GM13976 (cell line): ENCODE measurements at regions not wholly inside any gene's neighbourhood (a gene's known extent, or its start where the extent isn't known, plus 50 kb on each side); places are given as distances from the start of the nearest gene placed in this dataset.
"Not testable (repeated sequence)": the region's sequence is repeated elsewhere in the genome, so short reads cannot be mapped to it uniquely, and the experiment has no call there.

Experiments
- DNase-seq: peaks from one replicate; pipeline ENCODE4 v3.0.0; 2012; ENCODE audit warnings: low spot score
- in situ Hi-C: fragments of 300-500 bp; cut with MboI; formaldehyde crosslinking; loops from one replicate; pipeline ENCODE4 v1.12.0; 2022; ENCODE audit warnings: low sequenced_read_pairs, mixed read lengths, inconsistent platforms; ENCODE audit not compliant: unreplicated experiment
- TF ChIP-seq, protein P1 (sequence below): IDR thresholded peaks from 2 replicates; pipeline ENCODE4 v1.5.1; 2012; ENCODE audit warnings: borderline replicate concordance, mild to moderate bottlenecking; ENCODE audit not compliant: insufficient read depth; ENCODE audit errors: extremely low read depth, missing control alignments, control extremely low read depth

DNA sequence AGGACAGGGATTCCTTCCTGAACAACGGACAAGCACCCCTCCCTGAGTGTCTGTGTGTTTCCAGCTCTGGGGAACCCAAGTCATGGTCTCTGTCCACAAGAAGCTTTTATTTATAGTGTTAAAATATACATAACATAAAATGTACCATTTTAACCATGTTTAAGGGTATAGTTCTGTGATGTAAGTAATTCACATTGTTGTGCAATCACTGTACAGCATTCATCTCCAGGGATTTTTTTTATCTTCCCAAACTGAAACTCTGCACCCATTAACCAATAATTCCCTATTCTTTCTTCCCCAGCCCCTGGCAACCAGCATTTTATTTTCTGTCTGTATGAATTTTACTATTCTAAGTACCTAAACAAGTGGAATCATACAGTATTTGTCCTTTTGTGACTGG is 84.2 kb downstream of the FOXF2 start:
- in situ Hi-C loops = no loop called here
- DNase-seq = no peak
- TF ChIP-seq, protein P1, sequence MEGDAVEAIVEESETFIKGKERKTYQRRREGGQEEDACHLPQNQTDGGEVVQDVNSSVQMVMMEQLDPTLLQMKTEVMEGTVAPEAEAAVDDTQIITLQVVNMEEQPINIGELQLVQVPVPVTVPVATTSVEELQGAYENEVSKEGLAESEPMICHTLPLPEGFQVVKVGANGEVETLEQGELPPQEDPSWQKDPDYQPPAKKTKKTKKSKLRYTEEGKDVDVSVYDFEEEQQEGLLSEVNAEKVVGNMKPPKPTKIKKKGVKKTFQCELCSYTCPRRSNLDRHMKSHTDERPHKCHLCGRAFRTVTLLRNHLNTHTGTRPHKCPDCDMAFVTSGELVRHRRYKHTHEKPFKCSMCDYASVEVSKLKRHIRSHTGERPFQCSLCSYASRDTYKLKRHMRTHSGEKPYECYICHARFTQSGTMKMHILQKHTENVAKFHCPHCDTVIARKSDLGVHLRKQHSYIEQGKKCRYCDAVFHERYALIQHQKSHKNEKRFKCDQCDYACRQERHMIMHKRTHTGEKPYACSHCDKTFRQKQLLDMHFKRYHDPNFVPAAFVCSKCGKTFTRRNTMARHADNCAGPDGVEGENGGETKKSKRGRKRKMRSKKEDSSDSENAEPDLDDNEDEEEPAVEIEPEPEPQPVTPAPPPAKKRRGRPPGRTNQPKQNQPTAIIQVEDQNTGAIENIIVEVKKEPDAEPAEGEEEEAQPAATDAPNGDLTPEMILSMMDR = no peak

GRCh38 chr6:1474205-1474604 is 84.8 kb downstream of the FOXF2 start:
- in situ Hi-C loops = no loop called here
- TF ChIP-seq, protein P1 = no peak
- DNase-seq = no peak

GRCh38 chr6:1475174-1475573 is 85.8 kb downstream of the FOXF2 start:
- no peak for DNase-seq
- TF ChIP-seq, protein P1 = no peak
- in situ Hi-C loops = no loop called here

DNA sequence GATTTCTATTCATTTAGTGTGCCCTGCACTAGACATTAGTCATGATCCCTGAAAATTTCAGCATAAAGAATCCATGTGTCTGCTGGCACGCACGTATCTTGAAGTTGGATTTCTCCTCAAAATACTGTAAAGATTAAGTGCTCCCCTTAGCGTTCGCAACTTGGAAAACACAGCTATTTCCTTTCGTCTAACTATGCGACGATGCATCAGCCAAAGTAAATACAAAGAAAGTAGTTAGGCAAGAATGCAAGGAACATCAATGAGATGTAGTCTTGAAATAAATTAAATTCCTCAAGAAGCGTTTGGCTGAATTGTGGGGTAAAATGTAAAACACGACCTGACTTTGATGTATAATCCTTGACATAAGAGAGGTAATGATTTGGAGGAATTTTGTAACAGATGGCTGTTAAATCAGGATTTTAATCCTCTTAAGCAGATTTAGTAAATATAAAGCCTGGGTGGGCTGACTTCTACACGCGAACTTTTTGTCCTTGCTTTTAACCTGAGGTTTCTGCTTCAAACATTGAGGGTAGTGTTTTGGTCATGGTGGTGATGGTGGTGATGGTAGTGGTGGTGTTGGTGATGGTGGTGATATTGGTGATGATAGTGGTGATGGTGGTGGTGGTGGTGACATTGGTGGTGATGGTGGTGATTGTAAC is 88.2 kb downstream of the FOXF2 start:
- in situ Hi-C loops = no loop called here
- TF ChIP-seq, protein P1 = no peak
- no peak for DNase-seq

GRCh38 chr6:1478163-1478826 is 88.9 kb downstream of the FOXF2 start:
- DNase-seq, in situ Hi-C loops: not testable (repeated sequence)

- in situ Hi-C loops = no loop called here
- DNase-seq = no peak
- TF ChIP-seq, protein P1 = no peak
Observed at GRCh38 chr6:1479095-1479494, 89.7 kb downstream of the FOXF2 start.

GRCh38 chr6:1479601-1480221 is 90.3 kb downstream of the FOXF2 start:
- no peak for DNase-seq
- in situ Hi-C loops = no loop called here
- TF ChIP-seq, protein P1 = no peak
